ENCODE measurements at regions not wholly inside any gene's neighbourhood (a gene's known extent, or its start where the extent isn't known, plus 50 kb on each side); places are given as distances from the start of the nearest gene placed in this dataset.

DNA sequence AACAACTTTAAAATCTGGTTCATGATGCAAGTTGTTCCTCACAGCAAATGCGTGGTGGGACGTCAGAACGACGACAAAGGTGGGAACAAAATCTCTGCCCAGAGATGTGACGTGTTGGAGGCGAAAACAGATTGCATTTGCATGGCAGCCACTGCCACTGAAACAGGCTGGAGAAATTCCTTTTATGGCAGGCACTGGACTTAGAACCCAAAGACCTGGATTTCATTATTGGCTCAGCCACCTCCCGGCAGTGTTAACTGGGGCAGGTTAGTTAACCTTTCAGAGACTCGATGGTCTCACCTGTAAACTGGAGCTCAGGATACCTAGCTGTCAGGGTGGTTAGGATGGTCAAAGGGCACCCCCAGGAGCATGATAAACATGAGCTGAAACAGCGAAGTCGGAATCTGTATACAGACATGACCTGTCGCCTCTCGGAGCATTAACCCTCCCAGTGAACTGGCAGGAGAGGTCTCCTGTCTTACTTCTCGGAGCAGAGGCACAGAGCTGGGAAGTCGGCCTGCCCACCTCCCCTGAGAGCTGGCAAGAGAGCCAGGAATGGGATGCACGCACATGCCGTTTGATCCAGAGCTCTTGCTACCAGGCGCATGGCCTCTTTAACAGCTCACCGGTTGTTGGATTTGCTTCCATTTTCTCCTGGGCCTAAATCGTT is 59.2 kb upstream of the TARBP1 start (continued):
- peak; percentile 29; the same call in 1 of the 2 replicates for TF ChIP-seq ELF3 (CRISPR knock-in tag; IDR thresholded peaks at IDR 0.05)
- TF ChIP-seq KMT2B (CRISPR knock-in tag; IDR thresholded peaks at IDR 0.05) = peak; percentile 54; the same call in 1 of the 2 replicates
- no peak for TF ChIP-seq BRD4 (CRISPR knock-in tag; IDR thresholded peaks at IDR 0.05)

DNA sequence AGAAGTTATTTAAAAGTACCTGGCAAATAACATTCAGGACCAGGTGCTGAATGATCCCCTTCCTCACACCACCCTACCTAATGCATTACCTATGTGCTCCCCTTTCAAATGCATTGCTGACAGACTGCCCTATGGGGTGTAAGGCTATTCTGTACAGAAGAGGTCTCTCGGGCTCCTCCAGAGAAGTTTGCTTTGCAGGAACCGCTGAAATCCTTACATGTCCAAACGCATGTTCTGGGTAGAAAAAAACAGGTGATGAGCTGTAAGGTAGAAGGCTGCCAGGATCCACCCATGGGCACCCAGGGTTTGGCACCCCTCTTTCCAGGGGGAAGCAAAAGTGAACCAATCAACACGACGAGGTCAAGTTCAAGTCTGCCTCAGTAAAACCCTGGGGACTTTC is 58.3 kb upstream of the TARBP1 start:
- H2AFZ ChIP-seq (ENCODE audit: low read length) = no peak overlapping the region
- FAIRE-seq = no peak
- peak overlapping the region; percentile 97; the same call in 1 of the 2 replicates for H3K4me2 ChIP-seq (ENCODE audit: low read depth, low read length)
- intact Hi-C loops (cut with micrococcal nuclease; ENCODE audit: unreplicated experiment) (no loop called here), in situ Hi-C loops (cut with HindIII; ENCODE audit: extremely low pct_ligation_motif_present, low pct_unique_long_range_greater_than_20kb) (no loop called here)
- WGBS (ENCODE audit: low lambda C conversion rate) = 50% methylated on average over 5 of the region's 5 CpGs
- H3K9ac ChIP-seq (ENCODE audit: insufficient read depth, low read depth, low read length) = no peak overlapping the region
- DNase-seq (ENCODE audit: low spot score) = no peak
- H3K4me3 ChIP-seq (replicated peaks in 1 of 3; ENCODE audit: insufficient read depth in 1 of 3, low read depth in 2 of 3, low read length in 3 of 3) = no peak overlapping the region
- H3K79me2 ChIP-seq (ENCODE audit: insufficient read depth, low read length) = no peaks in the 10 kb centered on the region
- H3K27ac ChIP-seq (ENCODE audit: extremely low read length, insufficient read depth, low read length) = no peak overlapping the region
- ATAC-seq = no peak
- peaks cover 73% of the 10 kb centered on the region for H3K4me1 ChIP-seq (ENCODE audit: insufficient read depth, low read length)
- H4K20me1 ChIP-seq (ENCODE audit: insufficient read depth, low read length) = no peaks in the 10 kb centered on the region
- no peaks in the 10 kb centered on the region for H3K9me3 ChIP-seq (ENCODE audit: low read length)
- no peaks in the 10 kb centered on the region for H3K36me3 ChIP-seq (replicated peaks in 1 of 2; ENCODE audit: control insufficient read depth in 1 of 2, insufficient read depth in 2 of 2, low read length in 2 of 2)
- no TSS peak for BruUV-seq (replicated peaks)
- CTCF ChIA-PET (ENCODE audit: low intra/inter-chr PET ratio, low total read pairs) = no interaction called here
- H3K27me3 ChIP-seq (ENCODE audit: control insufficient read depth in 1 of 2, insufficient read depth in 2 of 2, low read length in 2 of 2) = peaks cover 2 to 6% of the 10 kb centered on the region in 2 experiments; a peak in 4 of 5 replicates
- POLR2A ChIA-PET = interaction anchor here (1.1 to 1.9 kb wide), 2 partner anchors 9 to 59 kb away, joined by 3 to 5 read pairs; no protein-coding TSS in a partner anchor
- no peak for TF ChIP-seq ZNF253 (CRISPR knock-in tag; IDR thresholded peaks at IDR 0.05; ENCODE audit: borderline replicate concordance)
- no peak for TF ChIP-seq ZNF225 (CRISPR knock-in tag; IDR thresholded peaks at IDR 0.05)
- TF ChIP-seq, protein P1, sequence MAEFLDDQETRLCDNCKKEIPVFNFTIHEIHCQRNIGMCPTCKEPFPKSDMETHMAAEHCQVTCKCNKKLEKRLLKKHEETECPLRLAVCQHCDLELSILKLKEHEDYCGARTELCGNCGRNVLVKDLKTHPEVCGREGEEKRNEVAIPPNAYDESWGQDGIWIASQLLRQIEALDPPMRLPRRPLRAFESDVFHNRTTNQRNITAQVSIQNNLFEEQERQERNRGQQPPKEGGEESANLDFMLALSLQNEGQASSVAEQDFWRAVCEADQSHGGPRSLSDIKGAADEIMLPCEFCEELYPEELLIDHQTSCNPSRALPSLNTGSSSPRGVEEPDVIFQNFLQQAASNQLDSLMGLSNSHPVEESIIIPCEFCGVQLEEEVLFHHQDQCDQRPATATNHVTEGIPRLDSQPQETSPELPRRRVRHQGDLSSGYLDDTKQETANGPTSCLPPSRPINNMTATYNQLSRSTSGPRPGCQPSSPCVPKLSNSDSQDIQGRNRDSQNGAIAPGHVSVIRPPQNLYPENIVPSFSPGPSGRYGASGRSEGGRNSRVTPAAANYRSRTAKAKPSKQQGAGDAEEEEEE (CRISPR knock-in tag; IDR thresholded peaks at IDR 0.05; ENCODE audit: borderline replicate concordance) = no peak
- TF ChIP-seq, protein P2, sequence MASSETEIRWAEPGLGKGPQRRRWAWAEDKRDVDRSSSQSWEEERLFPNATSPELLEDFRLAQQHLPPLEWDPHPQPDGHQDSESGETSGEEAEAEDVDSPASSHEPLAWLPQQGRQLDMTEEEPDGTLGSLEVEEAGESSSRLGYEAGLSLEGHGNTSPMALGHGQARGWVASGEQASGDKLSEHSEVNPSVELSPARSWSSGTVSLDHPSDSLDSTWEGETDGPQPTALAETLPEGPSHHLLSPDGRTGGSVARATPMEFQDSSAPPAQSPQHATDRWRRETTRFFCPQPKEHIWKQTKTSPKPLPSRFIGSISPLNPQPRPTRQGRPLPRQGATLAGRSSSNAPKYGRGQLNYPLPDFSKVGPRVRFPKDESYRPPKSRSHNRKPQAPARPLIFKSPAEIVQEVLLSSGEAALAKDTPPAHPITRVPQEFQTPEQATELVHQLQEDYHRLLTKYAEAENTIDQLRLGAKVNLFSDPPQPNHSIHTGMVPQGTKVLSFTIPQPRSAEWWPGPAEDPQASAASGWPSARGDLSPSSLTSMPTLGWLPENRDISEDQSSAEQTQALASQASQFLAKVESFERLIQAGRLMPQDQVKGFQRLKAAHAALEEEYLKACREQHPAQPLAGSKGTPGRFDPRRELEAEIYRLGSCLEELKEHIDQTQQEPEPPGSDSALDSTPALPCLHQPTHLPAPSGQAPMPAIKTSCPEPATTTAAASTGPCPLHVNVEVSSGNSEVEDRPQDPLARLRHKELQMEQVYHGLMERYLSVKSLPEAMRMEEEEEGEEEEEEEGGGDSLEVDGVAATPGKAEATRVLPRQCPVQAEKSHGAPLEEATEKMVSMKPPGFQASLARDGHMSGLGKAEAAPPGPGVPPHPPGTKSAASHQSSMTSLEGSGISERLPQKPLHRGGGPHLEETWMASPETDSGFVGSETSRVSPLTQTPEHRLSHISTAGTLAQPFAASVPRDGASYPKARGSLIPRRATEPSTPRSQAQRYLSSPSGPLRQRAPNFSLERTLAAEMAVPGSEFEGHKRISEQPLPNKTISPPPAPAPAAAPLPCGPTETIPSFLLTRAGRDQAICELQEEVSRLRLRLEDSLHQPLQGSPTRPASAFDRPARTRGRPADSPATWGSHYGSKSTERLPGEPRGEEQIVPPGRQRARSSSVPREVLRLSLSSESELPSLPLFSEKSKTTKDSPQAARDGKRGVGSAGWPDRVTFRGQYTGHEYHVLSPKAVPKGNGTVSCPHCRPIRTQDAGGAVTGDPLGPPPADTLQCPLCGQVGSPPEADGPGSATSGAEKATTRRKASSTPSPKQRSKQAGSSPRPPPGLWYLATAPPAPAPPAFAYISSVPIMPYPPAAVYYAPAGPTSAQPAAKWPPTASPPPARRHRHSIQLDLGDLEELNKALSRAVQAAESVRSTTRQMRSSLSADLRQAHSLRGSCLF (CRISPR knock-in tag; IDR thresholded peaks at IDR 0.05; ENCODE audit: borderline replicate concordance) = no peak
- TF ChIP-seq JUN (CRISPR knock-in tag; IDR thresholded peaks at IDR 0.05) = no peak
- TF ChIP-seq TEAD3 (CRISPR knock-in tag; optimal IDR thresholded peaks at IDR 0.05; ENCODE audit: borderline replicate concordance) = no peak
- TF ChIP-seq REPIN1 (CRISPR knock-in tag; IDR thresholded peaks at IDR 0.05; ENCODE audit: borderline replicate concordance, low read depth) = no peak
- no peak for TF ChIP-seq ZSCAN22 (CRISPR knock-in tag; IDR thresholded peaks at IDR 0.05)
- TF ChIP-seq, protein P3, sequence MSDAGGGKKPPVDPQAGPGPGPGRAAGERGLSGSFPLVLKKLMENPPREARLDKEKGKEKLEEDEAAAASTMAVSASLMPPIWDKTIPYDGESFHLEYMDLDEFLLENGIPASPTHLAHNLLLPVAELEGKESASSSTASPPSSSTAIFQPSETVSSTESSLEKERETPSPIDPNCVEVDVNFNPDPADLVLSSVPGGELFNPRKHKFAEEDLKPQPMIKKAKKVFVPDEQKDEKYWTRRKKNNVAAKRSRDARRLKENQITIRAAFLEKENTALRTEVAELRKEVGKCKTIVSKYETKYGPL (CRISPR knock-in tag; IDR thresholded peaks at IDR 0.05) = no peak
- no peak for TF ChIP-seq HCFC1 (IDR thresholded peaks at IDR 0.05; ENCODE audit: low read depth, low read length)
- TF ChIP-seq ZNF83 (CRISPR knock-in tag; IDR thresholded peaks at IDR 0.05; ENCODE audit: borderline replicate concordance) = no peak

Measured in HepG2 (cell line).